ENCODE measurements at regions not wholly inside any gene's neighbourhood (a gene's known extent, or its start where the extent isn't known, plus 50 kb on each side); places are given as distances from the start of the nearest gene placed in this dataset.

- TF ChIP-seq CTCF (conservative IDR thresholded peaks at IDR 0.05; ENCODE audit: low read depth, low read length) (no peak), EZH2 (IDR thresholded peaks at IDR 0.05; ENCODE audit: low read length, unreplicated experiment) (no peak), EZH2phosphoT487 (IDR thresholded peaks at IDR 0.05; ENCODE audit: borderline replicate concordance, low read length) (no peak)
Measured at GRCh38 chr4:45939056-45939455, 184.8 kb downstream of the GABRG1 start.
